Astrocyte (in vitro differentiated cells and primary cell): ENCODE measurements at regions not wholly inside any gene's neighbourhood (a gene's known extent, or its start where the extent isn't known, plus 50 kb on each side); places are given as distances from the start of the nearest gene placed in this dataset.

Experiments
- EZH2 ChIP-seq: IDR thresholded peaks from 2 replicates; pipeline ENCODE4 v1.6.1; 2012; ENCODE audit warnings: mild to moderate bottlenecking, low read length, inconsistent platforms; ENCODE audit not compliant: insufficient read depth
- TF ChIP-seq, protein P1 (sequence below): IDR thresholded peaks from 2 replicates; pipeline ENCODE4 v1.5.1; 2011; ENCODE audit warnings: low read depth, mild to moderate bottlenecking, inconsistent platforms, low read length, moderate library complexity; ENCODE audit not compliant: insufficient read depth

DNA sequence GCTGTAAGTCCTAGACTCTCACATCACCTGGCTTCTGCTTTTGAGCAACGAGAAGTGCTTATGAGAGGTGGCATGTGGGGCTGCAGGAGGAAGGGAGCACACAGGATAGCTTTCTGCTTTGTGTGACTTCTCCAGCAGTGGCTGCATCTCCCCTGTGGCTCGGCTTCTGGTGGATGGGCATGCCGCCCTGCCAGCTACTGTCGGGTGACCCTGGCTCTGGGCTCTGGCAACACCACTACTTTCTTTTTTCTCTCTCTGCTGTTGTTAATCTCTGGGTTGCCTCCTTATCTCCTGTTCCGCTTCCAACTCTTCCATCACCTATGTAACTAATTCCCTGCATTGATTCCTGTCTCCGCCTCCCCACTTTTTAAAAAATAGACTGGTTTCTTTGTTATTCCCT, 209.1 kb upstream of the DAAM1 start:
- TF ChIP-seq, protein P1, sequence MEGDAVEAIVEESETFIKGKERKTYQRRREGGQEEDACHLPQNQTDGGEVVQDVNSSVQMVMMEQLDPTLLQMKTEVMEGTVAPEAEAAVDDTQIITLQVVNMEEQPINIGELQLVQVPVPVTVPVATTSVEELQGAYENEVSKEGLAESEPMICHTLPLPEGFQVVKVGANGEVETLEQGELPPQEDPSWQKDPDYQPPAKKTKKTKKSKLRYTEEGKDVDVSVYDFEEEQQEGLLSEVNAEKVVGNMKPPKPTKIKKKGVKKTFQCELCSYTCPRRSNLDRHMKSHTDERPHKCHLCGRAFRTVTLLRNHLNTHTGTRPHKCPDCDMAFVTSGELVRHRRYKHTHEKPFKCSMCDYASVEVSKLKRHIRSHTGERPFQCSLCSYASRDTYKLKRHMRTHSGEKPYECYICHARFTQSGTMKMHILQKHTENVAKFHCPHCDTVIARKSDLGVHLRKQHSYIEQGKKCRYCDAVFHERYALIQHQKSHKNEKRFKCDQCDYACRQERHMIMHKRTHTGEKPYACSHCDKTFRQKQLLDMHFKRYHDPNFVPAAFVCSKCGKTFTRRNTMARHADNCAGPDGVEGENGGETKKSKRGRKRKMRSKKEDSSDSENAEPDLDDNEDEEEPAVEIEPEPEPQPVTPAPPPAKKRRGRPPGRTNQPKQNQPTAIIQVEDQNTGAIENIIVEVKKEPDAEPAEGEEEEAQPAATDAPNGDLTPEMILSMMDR: no peak
- TF ChIP-seq EZH2: no peak
